GM12878 (cell line): ENCODE measurements at regions not wholly inside any gene's neighbourhood (a gene's known extent, or its start where the extent isn't known, plus 50 kb on each side); places are given as distances from the start of the nearest gene placed in this dataset.

Source experiments
- ATAC-seq: fragments of 200-7000 bp; cut with Tn5 transposase; 3 replicates; pipeline ENCODE4 v1.9.1; 2020; ENCODE audit warnings: mild to moderate bottlenecking, moderate library complexity
- BruUV-seq: library from RNA; stranded (reverse); fragments of 400-500 nt; replicated peaks from 2 replicates; lab custom pipeline; 2021; lab: Mats Ljungman, UMichigan
- CTCF ChIA-PET: fragments of 300-600 bp; sonication (Branson Sonifier 250); formaldehyde crosslinking; extraction: SDS; loops from one replicate; lab custom pipeline; 2021; ENCODE audit warnings: inconsistent platforms; lab: Yijun Ruan, JAX
- POLR2A ChIA-PET: fragments of 350-600 bp; formaldehyde crosslinking; extraction: SDS; loops from one replicate; lab custom pipeline; 2021; ENCODE audit warnings: inconsistent platforms; lab: Charles Lee
- RAD21 ChIA-PET: fragments of 300-600 bp; sonication (Branson Sonifier 250); formaldehyde crosslinking; loops from one replicate; lab custom pipeline; 2023; ENCODE audit warnings: antibody characterized with exemption; ENCODE audit not compliant: unreplicated experiment; lab: Charles Lee
- SMC1A ChIA-PET: fragments of 300-600 bp; sonication (Branson Sonifier 250); formaldehyde crosslinking; loops from one replicate; lab custom pipeline; 2023; ENCODE audit not compliant: unreplicated experiment, uncharacterized antibody; lab: Charles Lee
- DNase-seq: peaks from one replicate; pipeline ENCODE4 v3.0.0-alpha.2; 2011; ENCODE audit warnings: low read depth, low spot score
- FAIRE-seq: peaks from 3 replicates; lab custom pipeline; 2011; peaks lifted over from hg19 to GRCh38; lab: Jason Lieb, UNC
- H2AFZ ChIP-seq: 2 replicates; pipeline ENCODE4 v1.6.0; 2011; ENCODE audit warnings: low read depth, low read length, control low read depth; ENCODE audit not compliant: control insufficient read depth
- H3K27ac ChIP-seq: 2 replicates; pipeline ENCODE4 v1.5.1; 2011; ENCODE audit warnings: control low read depth; ENCODE audit not compliant: control insufficient read depth, insufficient read depth
- H3K27me3 ChIP-seq, 2 experiments: replicated peaks in 1 of 2; 2 replicates each; pipeline versions ENCODE4 v1.6.0 to v1.6.1; 2011; ENCODE audit warnings: low read length in 1 of 2; ENCODE audit not compliant: control insufficient read depth in 2 of 2, insufficient read depth in 2 of 2
- H3K36me3 ChIP-seq, 2 experiments: 2 replicates each; pipeline ENCODE4 v1.5.1; 2011; ENCODE audit warnings: low read length in 1 of 2; ENCODE audit not compliant: control insufficient read depth in 2 of 2, insufficient read depth in 2 of 2
- H3K4me1 ChIP-seq: 2 replicates; pipeline ENCODE4 v1.6.1; 2011; ENCODE audit warnings: mild to moderate bottlenecking, low read length, moderate library complexity, mixed read lengths; ENCODE audit not compliant: control insufficient read depth, insufficient read depth
- H3K4me2 ChIP-seq: 2 replicates; pipeline ENCODE4 v1.6.0; 2011; ENCODE audit warnings: control low read depth; ENCODE audit not compliant: control insufficient read depth, insufficient read depth
- H3K4me3 ChIP-seq: fragments of 200-600 bp; sonication (generic); 2 replicates; pipeline ENCODE4 v1.5.1; 2016
- H3K79me2 ChIP-seq: 2 replicates; pipeline ENCODE4 v1.6.0; 2011; ENCODE audit warnings: low read length; ENCODE audit not compliant: control insufficient read depth, insufficient read depth
- H3K9ac ChIP-seq: 2 replicates; pipeline ENCODE4 v1.8.0; 2011; ENCODE audit warnings: low read length, control low read depth, mixed read lengths; ENCODE audit not compliant: control insufficient read depth, insufficient read depth
- H3K9me3 ChIP-seq: replicated peaks from 3 replicates; pipeline ENCODE4 v1.5.1; 2011; ENCODE audit warnings: mild to moderate bottlenecking, low read length; ENCODE audit not compliant: control insufficient read depth, insufficient read depth
- H4K20me1 ChIP-seq: 2 replicates; pipeline ENCODE4 v1.6.0; 2011; ENCODE audit not compliant: control insufficient read depth, insufficient read depth
- CBFB ChIP-seq: IDR thresholded peaks from 2 replicates; pipeline ENCODE4 v1.6.1; 2016; ENCODE audit warnings: antibody characterized with exemption, low read depth
- CBX3 ChIP-seq: fragments of 200-600 bp; sonication (generic); IDR thresholded peaks from 2 replicates; pipeline ENCODE4 v1.6.1; 2016; ENCODE audit warnings: low read depth, borderline replicate concordance
- DPF2 ChIP-seq: fragments of 450-650 bp; IDR thresholded peaks from 2 replicates; pipeline ENCODE4 v1.6.1; 2017; ENCODE audit warnings: mild to moderate bottlenecking
- IRF4 ChIP-seq: IDR thresholded peaks from 2 replicates; pipeline ENCODE4 v1.6.1; 2011; ENCODE audit warnings: low read depth, low read length
- NBN ChIP-seq: fragments of 450-650 bp; IDR thresholded peaks from 2 replicates; pipeline ENCODE4 v1.6.1; 2016
- NFYA ChIP-seq: IDR thresholded peaks from 2 replicates; pipeline ENCODE4 v1.6.1; 2011; ENCODE audit warnings: low read depth, mild to moderate bottlenecking, low read length, improper control_type of control experiment, borderline replicate concordance
- RFX5 ChIP-seq: IDR thresholded peaks from 2 replicates; pipeline ENCODE4 v1.6.1; 2011; ENCODE audit warnings: low read depth, low read length, improper control_type of control experiment
- RUNX3 ChIP-seq: IDR thresholded peaks from 2 replicates; pipeline ENCODE4 v1.6.1; 2012; ENCODE audit warnings: low read length, inconsistent platforms
- SMAD1 ChIP-seq: fragments of 450-650 bp; IDR thresholded peaks from 2 replicates; pipeline ENCODE4 v1.6.1; 2018; ENCODE audit warnings: mild to moderate bottlenecking, low read depth; ENCODE audit not compliant: partially characterized antibody
- SP1 ChIP-seq: IDR thresholded peaks from one replicate; pipeline ENCODE4 v1.6.1; 2011; ENCODE audit warnings: low read depth, low read length
- SPI1 ChIP-seq: IDR thresholded peaks from 2 replicates; pipeline ENCODE4 v1.6.1; 2011; ENCODE audit warnings: low read depth, mild to moderate bottlenecking, low read length, moderate library complexity, borderline replicate concordance; ENCODE audit not compliant: insufficient read depth
- TCF12 ChIP-seq: IDR thresholded peaks from 2 replicates; pipeline ENCODE4 v1.6.1; 2011; ENCODE audit warnings: low read depth, mild to moderate bottlenecking, low read length
- WGBS: methylation state at CpG from one replicate; pipeline ENCODE4 v1.1.6; 2016; ENCODE audit warnings: low lambda C conversion rate; ENCODE audit not compliant: insufficient replicate concordance, insufficient coverage; ENCODE audit errors: missing lambda C conversion rate; 5-methylcytosine and 5-hydroxymethylcytosine counted together
- in situ Hi-C: fragments of 300-500 bp; cut with MboI; formaldehyde crosslinking; loops from 9 replicates; pipeline ENCODE4 v1.14.3; 2018; ENCODE audit warnings: mixed read lengths
- intact Hi-C: fragments of 100-400 bp; cut with micrococcal nuclease; formaldehyde crosslinking; loops from one replicate; pipeline ENCODE4 v1.14.2; 2022; ENCODE audit not compliant: unreplicated experiment
- TF ChIP-seq, protein P1 (sequence below): fragments of 450-650 bp; IDR thresholded peaks from 2 replicates; pipeline ENCODE4 v1.6.1; 2017; ENCODE audit warnings: borderline replicate concordance

- TF ChIP-seq, protein P1, sequence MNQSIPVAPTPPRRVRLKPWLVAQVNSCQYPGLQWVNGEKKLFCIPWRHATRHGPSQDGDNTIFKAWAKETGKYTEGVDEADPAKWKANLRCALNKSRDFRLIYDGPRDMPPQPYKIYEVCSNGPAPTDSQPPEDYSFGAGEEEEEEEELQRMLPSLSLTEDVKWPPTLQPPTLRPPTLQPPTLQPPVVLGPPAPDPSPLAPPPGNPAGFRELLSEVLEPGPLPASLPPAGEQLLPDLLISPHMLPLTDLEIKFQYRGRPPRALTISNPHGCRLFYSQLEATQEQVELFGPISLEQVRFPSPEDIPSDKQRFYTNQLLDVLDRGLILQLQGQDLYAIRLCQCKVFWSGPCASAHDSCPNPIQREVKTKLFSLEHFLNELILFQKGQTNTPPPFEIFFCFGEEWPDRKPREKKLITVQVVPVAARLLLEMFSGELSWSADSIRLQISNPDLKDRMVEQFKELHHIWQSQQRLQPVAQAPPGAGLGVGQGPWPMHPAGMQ: no peak
- no peak for TF ChIP-seq NFYA
- no peak for TF ChIP-seq RUNX3
- TF ChIP-seq TCF12: no peak
- no peak for TF ChIP-seq NBN
- no peak for TF ChIP-seq SP1
- no peak for TF ChIP-seq IRF4
- TF ChIP-seq DPF2: no peak
- TF ChIP-seq CBFB: no peak
Measured at GRCh38 chrX:46262304-46262703, 282.9 kb downstream of the ZNF674 start (continued).

DNA sequence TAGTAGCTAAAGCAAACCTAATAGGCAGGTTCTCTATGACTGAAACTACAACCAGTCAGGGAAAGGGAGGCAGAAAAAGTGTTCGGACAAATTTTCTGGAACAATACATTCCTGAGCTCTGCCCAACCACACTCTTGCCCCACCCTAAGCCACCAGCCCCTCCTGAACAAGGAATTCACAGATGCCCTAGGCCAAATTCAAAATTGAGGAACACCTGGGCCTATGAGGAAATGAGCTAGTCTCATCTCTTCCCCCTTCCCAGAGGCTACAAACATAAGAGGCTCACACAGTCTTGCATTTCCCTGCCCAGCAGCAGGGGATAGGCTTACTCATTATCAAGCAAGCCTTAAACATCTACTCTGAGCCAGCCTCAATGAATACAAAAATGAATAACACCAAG lies 284.7 kb downstream of the ZNF674 start:
- ChIA-PET SMC1A (interaction anchor here (0.6 kb wide), 1 partner anchor 78 kb away, joined by 3 read pairs; no protein-coding TSS in a partner anchor), POLR2A (no interaction called here), CTCF (no interaction called here), RAD21 (no interaction called here)
- no peak overlapping the region for H3K27ac ChIP-seq
- no peaks in the 10 kb centered on the region for H4K20me1 ChIP-seq
- H3K9me3 ChIP-seq: no peaks in the 10 kb centered on the region
- no peaks in the 10 kb centered on the region for H3K79me2 ChIP-seq
- no peak overlapping the region for H2AFZ ChIP-seq
- no peak overlapping the region for H3K9ac ChIP-seq
- intact Hi-C loops: no loop called here
- in situ Hi-C loops: no loop called here
- ATAC-seq (no peak), DNase-seq (no peak), FAIRE-seq (no peak)
- no peaks in the 10 kb centered on the region for H3K36me3 ChIP-seq
- no peaks in the 10 kb centered on the region for H3K4me1 ChIP-seq
- 95% methylated on average over 1 of the region's 1 CpG for WGBS
- no peak overlapping the region for H3K4me3 ChIP-seq
- H3K4me2 ChIP-seq: no peak overlapping the region
- BruUV-seq: no TSS peak
- TF ChIP-seq CBX3: no peak
- no peak for TF ChIP-seq DPF2
- no peak for TF ChIP-seq SMAD1
- no peak for TF ChIP-seq SPI1
- TF ChIP-seq RFX5: no peak
- TF ChIP-seq, all 136 proteins: peak for 0
- H3K27me3 ChIP-seq: no peaks in the 10 kb centered on the region
